ENCODE measurements at regions not wholly inside any gene's neighbourhood (a gene's known extent, or its start where the extent isn't known, plus 50 kb on each side); places are given as distances from the start of the nearest gene placed in this dataset.
A peak's percentile ranks its signal among the peaks of the same experiment; 100 is the strongest.

DNA sequence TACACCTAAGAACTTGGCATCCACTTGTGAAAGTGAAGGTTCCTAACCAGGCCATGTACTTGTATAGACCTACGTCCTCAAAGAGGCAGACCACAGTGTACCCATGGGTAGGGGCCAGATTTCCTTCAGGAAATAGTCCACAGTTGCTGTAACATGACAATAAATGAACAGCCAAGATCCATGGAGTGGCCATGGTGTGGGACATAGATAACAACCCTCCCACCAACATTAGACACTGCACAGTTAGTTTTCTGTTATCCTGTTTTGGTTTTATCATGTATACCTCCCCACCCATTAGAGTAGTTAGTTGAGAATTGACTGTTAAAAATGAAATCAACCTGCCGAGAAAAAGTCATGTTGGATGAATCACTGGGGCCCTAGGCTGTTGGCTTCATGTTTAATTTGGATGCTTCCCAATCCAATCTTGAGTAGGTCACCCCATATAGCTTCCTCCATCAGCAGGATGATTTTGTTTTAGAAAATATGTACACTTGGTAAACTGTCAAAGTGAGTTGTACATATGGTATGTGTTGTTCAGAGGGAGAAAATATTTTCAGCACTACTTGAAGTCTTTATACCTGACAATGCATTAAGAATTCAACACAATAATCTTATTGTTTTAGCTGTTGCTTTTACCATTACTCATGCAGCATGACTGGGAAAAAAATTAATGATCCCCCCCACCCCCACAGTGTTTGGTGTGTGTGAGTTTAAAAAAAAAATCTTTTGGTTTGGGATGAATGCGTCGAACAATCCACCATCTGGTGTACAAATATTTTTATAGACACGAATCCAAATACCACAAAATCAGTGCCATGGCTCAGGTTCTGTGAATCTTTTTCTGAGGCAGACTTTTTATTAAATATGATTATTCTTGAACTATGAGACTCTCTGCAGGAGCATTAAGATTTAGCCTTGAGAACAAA, 88.3 kb upstream of the ARHGAP29 start:
- DNase-seq: no peak

GRCh38 chr1:94324178-94324544, 86.8 kb upstream of the ARHGAP29 start:
- no peak for DNase-seq

DNA sequence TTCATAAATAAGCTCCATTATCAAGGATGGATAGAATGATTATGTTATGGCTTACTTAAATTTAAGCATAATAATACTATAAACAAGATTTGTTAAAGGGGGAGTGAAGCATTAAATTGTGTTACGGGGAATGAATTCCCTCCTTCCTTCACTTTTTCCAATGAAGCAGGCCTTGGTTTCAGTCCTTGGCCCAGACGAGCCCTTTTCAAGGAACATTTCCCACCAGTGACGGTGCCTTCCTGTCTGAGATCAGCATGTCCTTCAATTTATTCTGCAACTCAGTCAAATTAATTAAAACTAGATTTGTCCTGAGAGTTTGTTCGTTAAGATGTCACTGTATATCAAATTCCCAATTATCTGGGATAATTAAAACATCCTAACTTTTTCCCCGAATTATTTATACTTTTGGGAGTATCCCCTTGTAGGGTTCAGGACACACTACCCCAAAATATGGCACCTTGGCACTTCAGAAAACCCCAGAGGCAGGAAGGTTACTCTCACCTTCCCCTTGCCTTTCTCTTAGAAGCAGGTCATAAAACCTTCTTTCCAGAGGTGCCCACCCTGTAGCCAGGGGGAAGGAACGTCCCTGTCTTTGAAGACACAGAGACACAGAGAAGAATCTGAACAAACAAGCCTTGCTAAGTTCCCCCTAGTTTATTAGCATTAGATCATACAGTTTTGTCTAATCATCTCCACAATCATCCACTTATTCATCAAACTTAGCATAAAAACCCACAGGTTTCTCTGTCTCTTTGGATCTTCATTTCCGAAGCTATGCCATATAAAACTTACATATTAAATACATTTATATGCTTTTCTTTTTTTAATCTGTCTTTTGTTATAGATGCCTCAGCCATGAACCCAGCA, 86.2 kb upstream of the ARHGAP29 start:
- no peak for DNase-seq

- no peak for DNase-seq
Observed at GRCh38 chr1:94322696-94323095, 85.3 kb upstream of the ARHGAP29 start.

- DNase-seq: no peak
Observed at GRCh38 chr1:94321662-94322061, 84.3 kb upstream of the ARHGAP29 start.

GRCh38 chr1:94319319-94320102, 82.1 kb upstream of the ARHGAP29 start:
- DNase-seq: no peak

GRCh38 chr1:94318505-94319030, 81.2 kb upstream of the ARHGAP29 start:
- no peak for DNase-seq

DNA sequence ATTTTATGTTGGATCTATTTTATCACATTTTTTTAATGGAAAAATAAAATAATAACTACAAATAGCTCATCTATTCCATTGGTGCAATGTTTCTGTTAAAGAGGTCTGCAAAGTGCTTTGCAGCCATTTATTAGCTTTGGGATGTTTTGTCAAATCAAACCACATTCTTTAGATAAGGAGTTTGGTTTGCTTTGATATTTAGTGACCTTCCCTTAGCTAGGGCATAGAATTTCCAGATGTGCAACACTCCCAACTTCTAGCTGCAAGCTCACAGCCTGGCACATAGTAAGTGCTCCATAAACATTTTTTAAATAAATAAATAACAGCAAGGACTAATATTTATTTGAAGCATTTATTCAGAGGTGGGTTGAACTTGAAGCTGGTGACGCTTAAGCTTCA, 80.4 kb upstream of the ARHGAP29 start:
- no peak for DNase-seq

DNA sequence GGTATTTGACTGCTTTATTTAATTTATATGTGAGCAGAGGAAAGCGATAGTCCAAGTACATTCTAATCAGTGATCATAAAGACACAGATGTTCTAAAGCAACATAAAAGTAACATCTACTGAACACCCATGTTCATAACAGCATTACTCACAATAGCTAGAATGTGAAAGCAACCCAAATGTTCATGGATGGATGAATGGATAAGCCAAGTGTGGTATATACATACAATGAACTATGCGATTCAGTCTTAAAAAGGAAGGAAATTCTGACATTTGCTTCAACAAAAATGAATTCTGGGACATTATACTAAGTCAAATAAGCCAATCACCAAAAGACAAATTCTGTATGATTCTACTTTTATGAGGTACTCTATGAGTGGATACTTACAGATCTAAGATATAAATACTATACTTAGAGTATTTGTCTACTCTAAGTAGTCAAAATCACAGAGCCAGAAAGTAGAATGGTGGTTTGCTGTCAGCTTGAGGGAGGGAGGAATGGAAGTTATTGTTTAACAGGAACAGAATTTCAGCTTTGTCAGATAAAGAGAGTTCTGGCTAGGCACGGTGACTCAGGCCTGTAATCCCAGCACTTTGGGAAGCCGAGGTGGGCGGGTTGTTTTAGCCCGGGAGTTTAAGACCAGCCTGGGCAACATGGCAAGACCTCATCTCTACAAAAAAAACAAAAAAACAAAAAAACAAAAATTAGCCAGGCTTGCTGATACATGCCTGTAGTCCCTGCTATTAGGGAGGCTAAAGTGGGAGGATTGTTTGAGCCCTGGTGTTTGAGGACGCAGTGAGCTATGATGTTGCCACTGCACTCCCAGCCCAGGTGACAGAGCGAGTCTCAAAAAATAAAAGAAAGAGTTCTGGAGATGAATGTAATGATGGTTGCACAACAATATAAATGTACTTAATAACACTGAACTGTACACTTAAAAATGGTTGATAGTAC, 79.7 kb upstream of the ARHGAP29 start:
- no peak for DNase-seq

GRCh38 chr1:94316183-94316582, 78.8 kb upstream of the ARHGAP29 start:
- no peak for DNase-seq

GRCh38 chr1:94315552-94316116, 78.2 kb upstream of the ARHGAP29 start:
- DNase-seq: no peak

GRCh38 chr1:94314222-94314858, 77.0 kb upstream of the ARHGAP29 start:
- DNase-seq: no peak

GRCh38 chr1:94310570-94311270, 73.3 kb upstream of the ARHGAP29 start:
- peak in 1 of 2 donors; percentile 9 for DNase-seq

DNA sequence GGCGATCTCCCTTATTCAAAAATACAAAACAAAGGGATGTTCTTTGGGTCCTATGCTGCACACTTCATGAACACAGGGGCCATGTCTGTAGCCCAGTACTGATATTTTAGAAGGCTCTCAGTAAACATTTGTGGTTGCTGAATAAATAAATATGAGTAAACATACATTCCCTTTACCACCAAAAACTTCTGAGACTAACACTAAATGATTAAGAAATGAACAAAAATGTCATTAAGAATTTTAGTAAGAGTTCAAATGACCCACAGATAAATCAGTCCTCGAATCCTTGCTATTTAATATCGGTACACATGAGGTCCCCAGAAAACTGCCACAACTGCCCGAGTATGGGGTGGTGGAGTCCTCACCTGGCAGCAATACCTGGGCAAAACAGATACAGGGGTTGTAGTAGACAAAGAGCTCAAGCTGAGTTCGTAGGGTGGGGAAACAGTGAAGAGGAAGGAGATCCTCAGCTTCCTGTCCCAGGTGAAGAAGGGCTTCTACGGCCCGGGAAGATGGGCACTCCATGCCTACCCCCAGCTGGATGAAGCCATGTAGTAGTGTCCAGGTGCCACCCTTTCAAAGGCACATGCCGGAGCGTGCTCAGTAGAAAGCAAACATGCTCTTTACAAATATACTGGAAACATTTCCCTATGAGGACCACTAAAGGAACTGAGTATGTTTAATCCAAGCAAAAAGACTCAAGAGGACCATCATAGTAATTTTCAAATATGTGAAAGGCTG, 72.6 kb upstream of the ARHGAP29 start:
- no peak for DNase-seq

- no peak for DNase-seq
Observed at GRCh38 chr1:94309216-94309615, 71.8 kb upstream of the ARHGAP29 start.

GRCh38 chr1:94306521-94306920, 69.1 kb upstream of the ARHGAP29 start:
- no peak for DNase-seq

DNA sequence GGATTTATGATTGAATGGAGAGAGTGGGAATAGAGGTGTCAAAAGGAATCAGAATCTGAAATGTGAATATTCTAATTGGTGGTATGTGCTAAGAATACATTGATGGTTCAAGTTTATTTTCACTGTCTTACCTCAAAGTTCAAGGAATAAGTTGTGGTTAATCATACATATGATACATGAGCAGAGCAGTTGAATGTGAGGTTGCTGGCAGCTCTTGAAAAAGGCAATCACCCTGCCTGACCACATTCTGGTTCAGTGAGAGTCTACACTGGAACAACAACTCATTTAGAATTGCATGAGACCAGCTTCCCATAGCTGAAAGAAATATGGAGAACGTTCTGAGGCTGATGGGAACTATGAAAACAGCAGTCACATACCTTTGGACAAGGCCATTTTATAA, 68.3 kb upstream of the ARHGAP29 start:
- DNase-seq: no peak

- no peak for DNase-seq
Observed at GRCh38 chr1:94304553-94304952, 67.2 kb upstream of the ARHGAP29 start.

DNA sequence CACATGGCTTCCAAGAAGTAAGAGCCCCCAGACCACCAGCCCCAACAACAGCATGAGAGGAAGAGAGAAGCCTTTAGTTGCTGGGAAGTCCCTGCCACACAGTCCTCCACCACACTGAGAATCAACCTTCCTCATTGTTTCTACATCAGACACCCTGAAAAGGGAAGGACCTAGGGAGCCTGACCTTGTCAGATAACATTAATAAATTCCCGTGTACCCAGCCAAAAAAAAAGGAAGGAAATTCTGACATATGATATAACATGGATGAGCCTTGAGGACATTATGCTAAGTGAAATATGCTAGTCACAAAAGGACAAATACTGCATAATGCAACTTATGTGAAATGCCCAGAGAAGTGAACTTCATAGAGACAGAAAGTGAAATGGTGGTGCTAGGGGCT, 65.6 kb upstream of the ARHGAP29 start:
- no peak for DNase-seq

Measured in hippocampal formation (tissue), 2 donors.